ENCODE measurements at regions not wholly inside any gene's neighbourhood (a gene's known extent, or its start where the extent isn't known, plus 50 kb on each side); places are given as distances from the start of the nearest gene placed in this dataset.

- no peak overlapping the region for H3K4me3 ChIP-seq (ENCODE audit: low read length)
- TF ChIP-seq CTCF (conservative IDR thresholded peaks at IDR 0.05; ENCODE audit: low read length), result peak; percentile 23; the same call in 1 of the 2 replicates
- DNase-seq (ENCODE audit: low read depth), result no peak
Observed at GRCh38 chr7:49166441-49166840, 242.1 kb downstream of the CDC14C start.

DNA sequence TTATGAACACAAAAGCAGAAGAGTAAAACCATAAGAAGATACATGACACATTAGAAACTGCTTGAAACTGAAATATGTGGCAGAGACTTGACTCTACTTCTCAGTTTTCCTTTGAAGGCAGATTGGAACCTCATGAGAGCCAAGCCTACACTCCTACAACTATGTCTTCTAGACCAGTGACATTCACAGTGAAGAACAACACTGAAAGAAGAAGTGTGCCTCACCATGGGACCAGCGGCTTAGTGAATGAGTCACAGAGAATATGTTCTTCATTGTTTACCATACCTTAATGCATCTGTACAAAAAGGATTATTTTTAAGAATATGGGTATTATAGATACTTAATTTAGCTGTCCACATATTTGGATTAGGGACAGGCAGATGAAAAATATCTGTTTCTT, 248.3 kb downstream of the CDC14C start:
- no peak for TF ChIP-seq CTCF (conservative IDR thresholded peaks at IDR 0.05; ENCODE audit: low read length)
- DNase-seq (ENCODE audit: low read depth), result no peak
- H3K4me3 ChIP-seq (ENCODE audit: low read length), result no peak overlapping the region

GRCh38 chr7:49174396-49174795, 250.0 kb downstream of the CDC14C start:
- DNase-seq (ENCODE audit: low read depth), result no peak
- no peak overlapping the region for H3K4me3 ChIP-seq (ENCODE audit: low read length)
- TF ChIP-seq CTCF (conservative IDR thresholded peaks at IDR 0.05; ENCODE audit: low read length), result no peak

DNA sequence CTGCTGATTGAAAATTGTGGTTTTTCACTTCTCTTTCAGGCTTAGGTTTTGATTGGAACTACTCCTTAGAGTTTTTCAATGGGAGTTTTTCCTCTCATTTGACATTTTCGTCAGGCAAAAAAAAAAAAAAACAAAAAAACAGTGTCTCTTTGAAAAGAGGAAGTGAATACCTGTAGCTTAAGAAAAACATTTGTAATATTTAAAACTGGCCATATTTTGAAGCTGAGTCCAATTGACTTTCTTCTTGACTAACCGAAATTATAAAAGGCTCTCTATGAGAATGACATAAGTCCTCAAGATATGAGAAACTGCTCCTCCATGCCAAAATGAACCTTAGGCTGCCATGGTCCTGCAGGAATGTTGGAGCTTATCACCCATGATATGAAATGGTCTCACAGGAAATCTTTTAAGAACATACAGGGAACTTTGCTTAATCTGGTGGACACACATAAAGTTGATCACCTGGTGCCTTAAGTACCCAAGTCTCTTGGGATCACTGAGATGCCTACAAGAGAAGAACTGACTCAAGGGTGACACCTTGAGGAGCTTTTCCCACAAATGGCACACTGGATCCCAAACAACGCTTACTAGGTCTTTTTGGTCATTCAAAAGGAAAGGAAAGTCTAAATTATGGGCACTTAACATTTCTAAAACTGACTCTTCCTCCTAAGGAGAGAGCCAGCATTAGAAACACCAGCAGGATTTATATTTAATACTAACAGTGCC, 263.4 kb downstream of the CDC14C start:
- DNase-seq (ENCODE audit: low read depth), result no peak
- no peak for TF ChIP-seq CTCF (conservative IDR thresholded peaks at IDR 0.05; ENCODE audit: low read length)

DNA sequence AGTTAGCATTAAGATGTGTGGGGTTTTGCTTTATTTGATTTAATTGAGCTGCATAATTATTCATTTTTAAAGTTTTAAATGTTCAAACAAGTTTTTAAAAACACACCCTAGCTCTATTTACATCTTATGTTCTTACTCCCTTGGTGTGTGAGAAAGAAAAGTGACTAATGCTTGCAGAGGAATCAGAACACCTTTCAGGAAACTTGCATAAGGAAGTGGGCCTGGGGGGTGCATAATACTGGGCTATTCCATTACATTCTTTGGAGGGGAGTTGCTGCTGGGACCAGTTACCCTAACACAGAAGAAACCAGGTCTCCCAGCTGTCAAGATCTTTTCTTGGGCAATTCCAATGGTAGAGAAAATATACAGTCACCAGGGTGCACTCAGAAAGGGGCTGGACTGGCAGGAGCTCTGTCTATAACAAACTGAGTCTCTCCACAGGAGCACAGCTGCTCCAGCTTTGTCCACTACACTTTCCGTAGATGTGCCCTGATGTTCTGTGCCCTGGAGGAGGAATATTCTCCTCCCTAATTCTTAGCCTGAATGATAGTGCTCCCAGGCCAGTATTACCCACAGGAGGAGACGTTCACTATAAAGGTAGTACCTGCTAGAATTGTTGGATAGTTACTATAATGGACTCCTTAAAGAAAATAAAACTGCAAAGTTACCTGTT, 304.2 kb downstream of the CDC14C start:
- no peak for DNase-seq (ENCODE audit: low read depth)
- no peak overlapping the region for H3K4me3 ChIP-seq (ENCODE audit: low read length)
- TF ChIP-seq CTCF (conservative IDR thresholded peaks at IDR 0.05; ENCODE audit: low read length), result no peak

More for the DNA sequence above, 263.4 kb downstream of the CDC14C start:
- H3K4me3 ChIP-seq (ENCODE audit: low read length), result no peak overlapping the region

- no peak for DNase-seq (ENCODE audit: low read depth)
- no peak overlapping the region for H3K4me3 ChIP-seq (ENCODE audit: low read length)
- TF ChIP-seq CTCF (conservative IDR thresholded peaks at IDR 0.05; ENCODE audit: low read length), result no peak
Observed at GRCh38 chr7:49229246-49229645, 304.9 kb downstream of the CDC14C start.

DNA sequence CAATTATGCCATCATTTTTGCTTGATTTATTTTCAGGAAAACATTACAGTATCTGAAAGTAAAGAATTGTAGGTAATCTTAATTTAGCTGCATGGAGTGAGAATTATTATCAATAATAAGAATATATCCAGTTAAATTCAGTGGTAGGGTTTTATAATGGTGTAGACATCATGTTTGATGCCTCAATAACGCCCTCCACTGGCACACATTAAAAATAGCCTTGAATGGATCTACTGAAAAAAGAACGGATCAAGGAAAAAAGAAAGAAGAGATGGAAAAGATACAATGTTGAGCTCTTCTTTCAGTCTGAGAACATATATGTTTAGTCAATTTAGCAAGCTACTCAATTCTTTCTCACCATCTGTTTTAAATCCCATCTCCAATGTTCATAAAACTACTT, 319.2 kb downstream of the CDC14C start:
- DNase-seq (ENCODE audit: low read depth), result no peak
- TF ChIP-seq CTCF (conservative IDR thresholded peaks at IDR 0.05; ENCODE audit: low read length), result no peak
- H3K4me3 ChIP-seq (ENCODE audit: low read length), result no peak overlapping the region

All from AG10803 (cell line).